MM.1S (cell line): ENCODE measurements at regions not wholly inside any gene's neighbourhood (a gene's known extent, or its start where the extent isn't known, plus 50 kb on each side); places are given as distances from the start of the nearest gene placed in this dataset.

Experiments used
- EZH2 ChIP-seq: fragments of 300-600 bp; sonication (generic); optimal IDR thresholded peaks from 2 replicates; pipeline ENCODE3; 2017; ENCODE audit warnings: low read depth, mild to moderate bottlenecking, antibody characterized with exemption, low read length, mixed read lengths
- TF ChIP-seq, protein P1 (sequence below): fragments of 300-600 bp; sonication (generic); IDR thresholded peaks from 2 replicates; pipeline ENCODE4 v1.5.1; 2016; ENCODE audit warnings: antibody characterized with exemption, low read length, mixed read lengths

DNA sequence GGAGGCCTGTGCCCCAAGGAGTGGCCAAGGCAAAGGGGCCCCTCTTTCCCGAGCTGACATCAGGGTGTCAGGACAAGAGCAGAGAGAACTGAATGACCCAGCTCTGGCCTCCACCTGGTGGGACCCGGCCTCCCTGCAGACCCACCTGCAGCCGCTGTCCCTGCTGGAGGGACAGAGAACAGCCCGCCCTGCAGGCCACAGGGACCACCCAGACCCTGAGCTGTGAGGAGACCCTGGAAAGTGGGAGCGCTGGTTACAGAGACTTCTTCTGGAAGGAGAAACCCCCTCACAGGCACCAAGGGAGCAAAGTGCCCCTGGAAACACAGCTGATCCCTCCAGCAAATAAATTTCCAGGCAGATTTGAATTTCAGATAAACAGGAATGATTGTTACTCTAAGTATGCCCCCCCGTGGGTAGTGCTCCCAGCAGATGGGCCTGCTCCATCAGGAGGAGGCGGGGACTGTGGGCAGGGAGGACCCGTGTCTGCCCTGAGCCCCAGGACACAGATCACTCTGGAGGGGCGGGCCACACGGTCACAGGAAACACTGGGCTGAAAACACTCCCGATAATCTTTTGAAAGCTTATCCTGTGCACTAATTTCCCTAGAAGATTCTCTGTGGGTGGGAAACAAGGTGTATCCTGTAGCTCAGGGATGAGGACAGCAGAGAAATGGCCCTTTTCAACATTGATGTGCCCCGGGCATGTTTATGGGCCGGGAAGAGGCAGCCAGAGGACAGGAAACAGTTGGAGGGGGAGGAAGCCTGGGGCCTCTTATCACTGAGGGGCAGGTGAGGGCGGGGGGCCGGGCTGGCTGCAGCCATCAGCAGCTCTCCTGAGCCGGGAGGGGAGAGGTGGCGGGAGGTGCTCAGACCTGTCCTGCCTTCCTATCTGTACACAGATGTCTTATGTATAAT is 276.0 kb downstream of the ADGRD1 start:
- TF ChIP-seq, protein P1, sequence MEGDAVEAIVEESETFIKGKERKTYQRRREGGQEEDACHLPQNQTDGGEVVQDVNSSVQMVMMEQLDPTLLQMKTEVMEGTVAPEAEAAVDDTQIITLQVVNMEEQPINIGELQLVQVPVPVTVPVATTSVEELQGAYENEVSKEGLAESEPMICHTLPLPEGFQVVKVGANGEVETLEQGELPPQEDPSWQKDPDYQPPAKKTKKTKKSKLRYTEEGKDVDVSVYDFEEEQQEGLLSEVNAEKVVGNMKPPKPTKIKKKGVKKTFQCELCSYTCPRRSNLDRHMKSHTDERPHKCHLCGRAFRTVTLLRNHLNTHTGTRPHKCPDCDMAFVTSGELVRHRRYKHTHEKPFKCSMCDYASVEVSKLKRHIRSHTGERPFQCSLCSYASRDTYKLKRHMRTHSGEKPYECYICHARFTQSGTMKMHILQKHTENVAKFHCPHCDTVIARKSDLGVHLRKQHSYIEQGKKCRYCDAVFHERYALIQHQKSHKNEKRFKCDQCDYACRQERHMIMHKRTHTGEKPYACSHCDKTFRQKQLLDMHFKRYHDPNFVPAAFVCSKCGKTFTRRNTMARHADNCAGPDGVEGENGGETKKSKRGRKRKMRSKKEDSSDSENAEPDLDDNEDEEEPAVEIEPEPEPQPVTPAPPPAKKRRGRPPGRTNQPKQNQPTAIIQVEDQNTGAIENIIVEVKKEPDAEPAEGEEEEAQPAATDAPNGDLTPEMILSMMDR = no peak
- no peak for TF ChIP-seq EZH2
